ENCODE measurements at regions not wholly inside any gene's neighbourhood (a gene's known extent, or its start where the extent isn't known, plus 50 kb on each side); places are given as distances from the start of the nearest gene placed in this dataset.

- no peaks in the 10 kb centered on the region for H3K9me3 Mint-ChIP-seq
Measured at GRCh38 chr18:10135302-10135926, 221.6 kb downstream of the VAPA start.

DNA sequence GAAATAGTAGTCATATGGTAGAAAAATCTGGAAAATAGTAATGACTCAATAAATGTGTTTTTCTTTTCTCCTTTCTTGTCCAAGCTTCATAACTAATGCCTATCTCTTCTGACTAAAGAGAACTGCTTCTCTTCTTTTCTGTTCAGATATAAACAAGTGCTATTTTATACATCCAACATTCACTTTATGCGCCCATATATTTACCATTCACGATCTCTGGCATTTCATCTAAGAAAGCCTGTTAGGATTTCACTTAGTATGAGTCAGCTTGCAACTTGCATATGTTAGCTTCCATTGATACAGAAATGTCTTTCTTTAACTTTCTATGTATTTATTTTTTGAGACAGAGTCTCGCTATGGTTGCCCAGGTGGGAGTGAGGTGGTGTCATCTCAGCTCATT is 224.9 kb downstream of the VAPA start:
- CTCF ChIA-PET, result no interaction called here
- H3K4me3 Mint-ChIP-seq, result no peak overlapping the region
- no peak overlapping the region for H3K27ac Mint-ChIP-seq
- no peaks in the 10 kb centered on the region for H3K9me3 Mint-ChIP-seq
- peaks cover 33% of the 10 kb centered on the region for H3K27me3 Mint-ChIP-seq
- peaks cover 3% of the 10 kb centered on the region for H3K4me1 Mint-ChIP-seq
- no peaks in the 10 kb centered on the region for H3K36me3 Mint-ChIP-seq
- DNase-seq, result no peak

More at GRCh38 chr18:10135302-10135926, 221.6 kb downstream of the VAPA start:
- Mint-ChIP-seq H3K27me3 (peaks cover 58% of the 10 kb centered on the region), H3K4me1 (peaks cover 3% of the 10 kb centered on the region), H3K4me3 (no peak overlapping the region), H3K36me3 (no peaks in the 10 kb centered on the region), H3K27ac (no peak overlapping the region)
- CTCF ChIA-PET, result no interaction called here
- DNase-seq, result no peak

DNA sequence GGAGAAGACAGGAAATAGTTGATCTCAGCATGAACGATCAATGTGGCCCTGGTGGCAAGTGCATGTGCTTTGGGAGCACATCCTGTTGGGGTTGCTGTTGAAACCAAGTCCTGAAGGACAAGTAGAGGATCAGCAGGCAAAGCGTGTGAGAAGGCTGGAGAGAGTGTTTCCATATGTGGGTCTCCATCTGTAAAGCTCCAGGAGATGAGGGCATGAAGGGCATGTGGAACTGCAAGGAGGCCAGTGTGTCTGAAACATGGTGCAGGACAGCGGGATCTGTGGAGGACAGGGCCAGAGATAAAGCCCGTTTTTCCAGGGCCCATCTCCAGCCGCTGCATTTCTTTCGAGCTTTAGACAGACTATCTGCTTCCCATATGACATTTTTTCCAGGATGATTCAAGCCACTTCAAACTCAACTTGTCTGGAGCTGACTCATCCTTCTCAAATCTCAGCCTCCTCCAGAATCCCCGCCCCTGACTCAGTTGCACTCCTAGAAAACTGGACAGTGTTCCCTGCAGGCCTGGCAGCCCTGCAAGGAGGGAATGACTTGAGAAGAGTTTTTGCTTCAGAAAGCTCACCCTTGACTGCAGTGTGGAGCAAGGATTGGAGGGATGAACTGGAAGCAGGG is 226.1 kb downstream of the VAPA start:
- no peak overlapping the region for H3K27ac Mint-ChIP-seq
- H3K9me3 Mint-ChIP-seq, result no peaks in the 10 kb centered on the region
- CTCF ChIA-PET, result no interaction called here
- H3K36me3 Mint-ChIP-seq, result no peaks in the 10 kb centered on the region
- DNase-seq, result no peak
- peaks cover 3% of the 10 kb centered on the region for H3K4me1 Mint-ChIP-seq
- H3K4me3 Mint-ChIP-seq, result no peak overlapping the region
- peaks cover 26% of the 10 kb centered on the region for H3K27me3 Mint-ChIP-seq

DNA sequence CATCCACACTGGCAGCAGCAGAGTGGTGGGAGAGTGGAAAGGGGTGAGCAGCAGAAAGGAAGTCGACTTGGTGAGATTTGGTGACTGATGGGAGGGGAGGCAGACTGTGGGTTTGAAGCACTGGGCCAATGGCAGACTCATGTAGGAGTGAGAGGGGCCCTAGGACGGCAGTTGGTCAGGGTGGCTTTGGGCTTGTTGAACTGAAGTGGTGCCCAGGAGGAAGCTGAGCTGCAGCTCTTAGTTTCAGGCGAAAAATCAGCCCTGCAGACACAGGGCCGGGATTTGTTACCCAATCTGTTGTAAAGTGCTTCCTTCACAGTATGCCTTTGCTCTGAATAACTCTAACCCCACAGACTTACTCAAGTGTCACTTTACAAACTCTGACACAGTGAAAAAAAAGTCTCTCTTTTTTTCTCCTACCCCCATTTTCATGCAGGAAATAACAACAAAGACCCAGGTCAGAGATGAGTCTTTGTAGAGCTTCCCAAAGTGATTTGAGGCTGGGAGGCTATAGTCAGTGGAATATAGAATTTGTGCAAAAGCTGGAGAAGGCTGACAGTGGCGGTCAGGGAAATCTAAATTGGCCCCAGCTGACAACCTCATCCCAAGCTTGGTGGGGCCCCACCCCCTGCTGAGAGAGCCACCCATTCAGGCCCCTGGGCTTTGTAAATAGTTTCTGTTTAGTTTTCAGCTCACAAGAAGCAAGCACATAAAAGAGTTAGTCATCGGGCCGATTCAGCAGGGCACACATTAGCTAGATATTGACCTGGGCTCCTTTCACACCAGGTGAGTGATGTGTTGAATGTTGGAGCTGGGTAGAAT is 226.9 kb downstream of the VAPA start:
- no peaks in the 10 kb centered on the region for H3K36me3 Mint-ChIP-seq
- H3K9me3 Mint-ChIP-seq, result no peaks in the 10 kb centered on the region
- H3K4me3 Mint-ChIP-seq, result no peak overlapping the region
- no peak overlapping the region for H3K27ac Mint-ChIP-seq
- peaks cover 3% of the 10 kb centered on the region for H3K4me1 Mint-ChIP-seq
- H3K27me3 Mint-ChIP-seq, result peaks cover 26% of the 10 kb centered on the region
- CTCF ChIA-PET, result no interaction called here
- DNase-seq, result no peak

DNA sequence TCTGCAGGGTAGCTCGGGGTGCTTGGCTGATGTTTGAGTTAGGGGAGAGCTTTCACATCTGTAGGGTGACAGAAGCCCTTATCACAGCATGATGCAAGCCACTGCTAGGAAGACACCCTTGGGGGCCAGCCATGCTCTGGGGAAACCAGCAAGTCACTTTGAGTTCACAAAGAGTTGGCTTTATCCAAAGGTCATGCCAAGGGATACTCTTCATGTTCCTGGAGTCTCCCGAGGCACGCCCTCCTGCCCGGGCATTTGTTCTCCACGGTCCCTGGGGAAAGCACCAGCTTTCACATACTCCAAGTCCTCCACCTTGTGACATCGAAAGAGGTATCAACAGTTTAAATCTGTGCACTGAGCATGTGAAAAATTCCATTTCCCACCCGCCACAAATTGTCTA is 227.7 kb downstream of the VAPA start:
- no peak overlapping the region for H3K4me3 Mint-ChIP-seq
- no peak overlapping the region for H3K27ac Mint-ChIP-seq
- CTCF ChIA-PET, result no interaction called here
- H3K36me3 Mint-ChIP-seq, result no peaks in the 10 kb centered on the region
- no peaks in the 10 kb centered on the region for H3K9me3 Mint-ChIP-seq
- H3K4me1 Mint-ChIP-seq, result peaks cover 3% of the 10 kb centered on the region
- H3K27me3 Mint-ChIP-seq, result peaks cover 21% of the 10 kb centered on the region
- no peak for DNase-seq

- H3K27me3 Mint-ChIP-seq, result peaks cover 21% of the 10 kb centered on the region
- no peaks in the 10 kb centered on the region for H3K36me3 Mint-ChIP-seq
- H3K27ac Mint-ChIP-seq, result no peak overlapping the region
- no peak overlapping the region for H3K4me3 Mint-ChIP-seq
- DNase-seq, result no peak
- CTCF ChIA-PET, result no interaction called here
- peaks cover 3% of the 10 kb centered on the region for H3K4me1 Mint-ChIP-seq
- H3K9me3 Mint-ChIP-seq, result no peaks in the 10 kb centered on the region
Measured at GRCh38 chr18:10142056-10142455, 228.2 kb downstream of the VAPA start.

GRCh38 chr18:10142496-10143160 is 228.8 kb downstream of the VAPA start:
- H3K4me3 Mint-ChIP-seq, result no peak overlapping the region
- CTCF ChIA-PET, result no interaction called here
- no peaks in the 10 kb centered on the region for H3K36me3 Mint-ChIP-seq
- H3K4me1 Mint-ChIP-seq, result peaks cover 3% of the 10 kb centered on the region
- H3K27ac Mint-ChIP-seq, result no peak overlapping the region
- no peaks in the 10 kb centered on the region for H3K9me3 Mint-ChIP-seq
- peaks cover 18% of the 10 kb centered on the region for H3K27me3 Mint-ChIP-seq
- DNase-seq, result no peak

DNA sequence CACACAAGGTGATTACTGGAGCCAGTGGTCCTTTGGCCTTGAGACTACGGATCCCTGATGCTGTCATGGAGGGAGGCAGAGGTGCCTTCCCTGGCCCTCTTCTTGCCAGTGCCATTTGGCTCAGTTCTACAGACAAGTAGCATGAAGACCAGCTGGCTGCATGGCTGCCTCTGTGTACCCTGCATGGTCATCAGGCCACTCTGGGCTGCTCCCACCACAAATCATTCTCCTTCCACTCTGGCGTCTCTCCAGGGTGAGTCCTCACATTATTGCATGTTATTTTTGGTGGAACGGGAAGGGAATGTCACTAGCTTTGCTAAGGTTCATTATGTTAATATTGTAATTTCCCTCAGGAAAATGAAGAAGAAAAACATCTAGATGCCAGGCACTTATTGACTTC is 229.8 kb downstream of the VAPA start:
- no peaks in the 10 kb centered on the region for H3K36me3 Mint-ChIP-seq
- CTCF ChIA-PET, result no interaction called here
- H3K4me1 Mint-ChIP-seq, result peaks cover 3% of the 10 kb centered on the region
- no peaks in the 10 kb centered on the region for H3K9me3 Mint-ChIP-seq
- H3K27me3 Mint-ChIP-seq, result peaks cover 15% of the 10 kb centered on the region
- H3K27ac Mint-ChIP-seq, result no peak overlapping the region
- DNase-seq, result no peak
- H3K4me3 Mint-ChIP-seq, result no peak overlapping the region

DNA sequence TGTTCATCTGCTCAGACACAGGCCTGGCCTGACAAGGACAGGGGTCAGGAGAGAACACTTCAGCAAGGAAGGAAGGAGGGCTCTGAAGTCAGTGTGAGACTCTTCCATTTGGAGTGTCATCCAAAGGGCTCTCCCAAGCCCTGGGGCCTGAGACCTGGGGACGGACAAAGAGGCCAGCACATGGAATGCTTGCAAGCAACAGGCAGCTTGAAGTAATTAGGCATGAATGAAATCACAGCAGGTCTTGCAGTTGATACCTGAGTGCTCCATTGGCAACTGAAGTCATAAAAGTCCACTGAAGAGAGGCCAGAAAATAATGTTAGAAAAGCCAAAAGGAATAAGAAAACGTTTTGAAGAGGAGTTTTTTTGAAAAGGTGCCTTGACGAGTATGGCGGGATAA is 231.7 kb downstream of the VAPA start:
- no peak for DNase-seq
- Mint-ChIP-seq H3K4me3 (no peak overlapping the region), H3K27me3 (peaks cover 5% of the 10 kb centered on the region), H3K4me1 (no peaks in the 10 kb centered on the region), H3K27ac (no peak overlapping the region), H3K36me3 (no peaks in the 10 kb centered on the region), H3K9me3 (peaks cover 13% of the 10 kb centered on the region)
- CTCF ChIA-PET, result no interaction called here

- H3K4me1 Mint-ChIP-seq, result no peaks in the 10 kb centered on the region
- H3K9me3 Mint-ChIP-seq, result peaks cover 23% of the 10 kb centered on the region
- H3K36me3 Mint-ChIP-seq, result no peaks in the 10 kb centered on the region
- peaks cover 5% of the 10 kb centered on the region for H3K27me3 Mint-ChIP-seq
- H3K4me3 Mint-ChIP-seq, result no peak overlapping the region
- no peak for DNase-seq
- H3K27ac Mint-ChIP-seq, result no peak overlapping the region
- CTCF ChIA-PET, result no interaction called here
Measured at GRCh38 chr18:10147226-10147625, 233.4 kb downstream of the VAPA start.

DNA sequence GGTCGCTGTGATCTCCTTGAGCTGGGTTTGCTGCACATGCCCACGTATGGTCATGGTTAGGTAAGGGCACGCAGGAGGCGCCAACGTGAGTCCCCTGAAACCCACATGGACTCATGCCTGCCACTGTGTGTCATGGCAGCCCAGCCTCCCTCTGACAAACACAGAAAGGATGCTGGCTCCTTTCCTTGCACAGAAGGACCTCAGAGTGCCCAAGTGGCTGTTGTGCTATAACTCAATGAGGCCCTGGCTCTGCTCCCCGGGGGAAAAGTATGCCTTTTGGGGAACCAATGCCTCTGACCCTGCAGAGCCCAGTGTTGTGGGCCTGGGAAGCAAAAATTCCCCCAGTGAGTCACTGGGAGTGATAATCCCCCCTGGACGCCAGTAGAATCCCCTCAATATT is 233.9 kb downstream of the VAPA start:
- no peak overlapping the region for H3K4me3 Mint-ChIP-seq
- H3K9me3 Mint-ChIP-seq, result peaks cover 25% of the 10 kb centered on the region
- H3K27me3 Mint-ChIP-seq, result peaks cover 3% of the 10 kb centered on the region
- CTCF ChIA-PET, result no interaction called here
- no peaks in the 10 kb centered on the region for H3K4me1 Mint-ChIP-seq
- no peak for DNase-seq
- H3K27ac Mint-ChIP-seq, result no peak overlapping the region
- H3K36me3 Mint-ChIP-seq, result no peaks in the 10 kb centered on the region

DNA sequence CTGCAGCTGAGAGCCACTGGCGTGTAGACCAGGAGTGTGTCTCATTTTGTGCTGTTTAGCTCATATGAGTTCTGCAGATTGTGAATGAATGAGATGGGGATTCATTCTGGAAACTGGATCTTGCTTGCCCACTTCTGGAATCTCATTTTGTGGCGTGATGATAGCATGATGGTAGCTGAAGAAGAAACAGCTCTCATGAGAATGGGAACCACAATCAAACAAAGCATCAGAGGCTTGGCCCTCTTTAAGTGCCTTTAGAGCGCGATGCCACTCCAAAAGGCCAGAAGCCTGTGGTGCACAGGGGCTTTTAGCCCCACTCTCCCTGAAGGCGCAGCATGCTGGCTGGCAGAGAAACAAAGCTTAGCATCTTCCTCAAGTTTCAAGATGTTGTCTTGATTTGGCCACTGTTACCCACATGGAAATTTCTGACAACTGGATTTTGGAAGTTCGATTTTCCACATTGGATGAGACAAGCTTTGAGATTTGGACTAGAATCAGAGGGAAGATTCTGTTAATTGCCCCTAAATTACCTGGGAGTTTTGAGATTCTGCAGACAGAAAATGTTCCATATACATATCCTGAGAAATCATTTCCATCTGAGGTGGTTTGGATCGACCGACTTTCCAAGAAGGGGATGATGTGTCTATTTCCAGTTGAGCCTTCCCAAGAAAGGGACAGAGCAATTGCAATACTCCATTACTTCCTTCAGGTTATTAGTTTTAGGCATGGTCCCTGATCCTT is 234.5 kb downstream of the VAPA start:
- no peak for DNase-seq
- Mint-ChIP-seq H3K27ac (no peak overlapping the region), H3K4me1 (no peaks in the 10 kb centered on the region), H3K36me3 (no peaks in the 10 kb centered on the region), H3K4me3 (no peak overlapping the region), H3K27me3 (no peaks in the 10 kb centered on the region), H3K9me3 (peaks cover 25% of the 10 kb centered on the region)
- CTCF ChIA-PET, result no interaction called here

DNA sequence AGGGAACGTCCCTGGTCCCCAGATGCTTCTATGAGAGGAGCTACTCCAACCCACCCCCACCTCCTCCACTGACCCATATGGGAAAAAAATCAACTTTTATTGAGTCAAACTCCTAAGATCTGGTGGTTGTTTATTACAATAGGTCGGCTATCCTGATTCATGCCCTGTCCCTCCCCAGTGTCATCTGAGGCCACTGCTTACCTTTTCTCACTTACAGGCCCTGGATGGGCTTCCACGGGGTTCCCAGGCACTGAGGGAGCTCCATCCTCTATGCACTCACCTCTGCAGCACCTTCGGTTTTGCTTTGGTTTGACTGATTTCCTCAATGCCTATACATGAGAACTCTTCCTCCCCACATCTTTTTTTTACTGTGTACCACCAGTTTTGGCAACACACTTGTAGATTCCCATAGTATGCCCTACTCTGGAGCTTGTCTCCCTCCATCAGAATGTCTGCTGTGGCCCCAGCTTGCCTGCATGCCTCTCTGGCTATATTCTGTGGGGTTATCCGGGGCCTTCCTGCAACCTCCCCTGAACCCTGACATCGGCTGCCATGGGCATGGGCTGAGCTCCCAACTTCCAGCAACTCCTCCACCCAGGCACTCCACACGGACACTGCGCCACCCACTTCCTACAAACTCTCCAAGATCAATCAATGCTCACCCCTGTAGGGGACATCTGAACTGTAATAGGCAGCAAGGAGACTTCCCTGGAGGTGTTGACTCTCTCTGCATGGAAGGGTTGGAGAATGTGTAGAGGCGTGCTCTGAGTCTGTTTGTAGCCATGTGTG is 236.1 kb downstream of the VAPA start:
- Mint-ChIP-seq H3K36me3 (no peaks in the 10 kb centered on the region), H3K9me3 (peaks cover 25% of the 10 kb centered on the region), H3K27ac (no peak overlapping the region), H3K4me3 (no peak overlapping the region), H3K27me3 (no peaks in the 10 kb centered on the region), H3K4me1 (no peaks in the 10 kb centered on the region)
- CTCF ChIA-PET, result no interaction called here
- no peak for DNase-seq
